Effector CD4-positive, alpha-beta T cell (primary cell): ENCODE measurements at regions not wholly inside any gene's neighbourhood (a gene's known extent, or its start where the extent isn't known, plus 50 kb on each side); places are given as distances from the start of the nearest gene placed in this dataset.
"Not testable (repeated sequence)": the region's sequence is repeated elsewhere in the genome, so short reads cannot be mapped to it uniquely, and the experiment has no call there.

ENCODE experiments used
- DNase-seq: peaks from one replicate; pipeline ENCODE4 v3.0.0-alpha.2; 2020

DNA sequence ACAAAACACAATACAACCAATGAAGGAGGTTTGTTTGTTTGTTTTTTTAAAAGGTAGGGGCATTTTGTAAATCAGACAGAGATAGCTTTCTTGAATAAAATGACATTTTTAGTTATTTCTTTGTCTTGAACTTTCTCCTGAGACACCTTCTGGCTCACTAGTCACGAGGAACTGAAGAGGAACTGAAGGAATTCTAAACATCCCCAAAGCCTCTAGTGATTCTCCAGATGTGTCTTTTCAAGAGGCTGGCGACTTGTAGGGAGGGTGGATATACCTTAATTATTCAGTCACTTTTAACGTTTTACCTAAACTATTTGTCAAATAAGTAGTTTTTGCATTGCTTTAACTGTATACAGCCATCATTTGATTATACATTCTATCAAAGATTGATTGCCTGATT, 211.2 kb upstream of the LRIG3 start:
- DNase-seq = no peak

GRCh38 chr12:59122784-59123183, 202.5 kb upstream of the LRIG3 start:
- no peak for DNase-seq

- no peak for DNase-seq
Measured at GRCh38 chr12:59121451-59121850, 201.1 kb upstream of the LRIG3 start.

DNA sequence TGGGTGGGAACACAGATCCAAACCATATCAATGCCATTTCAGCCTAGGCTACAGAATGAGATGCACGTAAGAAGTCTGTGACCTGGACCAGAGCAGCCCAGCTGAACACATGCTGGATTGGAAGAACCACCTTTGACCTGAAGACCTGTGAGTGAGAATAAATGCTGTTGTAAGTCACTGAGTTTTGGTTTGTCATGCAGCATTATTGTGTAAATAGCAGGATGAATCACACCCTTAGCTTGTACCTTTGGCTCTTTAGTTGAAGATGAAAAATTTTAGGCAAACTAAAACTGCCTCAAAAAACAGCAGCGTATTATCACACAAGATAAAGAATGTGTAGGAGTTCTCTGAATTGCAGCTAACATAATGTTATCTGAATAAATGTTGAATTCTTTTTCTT, 199.4 kb upstream of the LRIG3 start:
- DNase-seq = no peak

DNA sequence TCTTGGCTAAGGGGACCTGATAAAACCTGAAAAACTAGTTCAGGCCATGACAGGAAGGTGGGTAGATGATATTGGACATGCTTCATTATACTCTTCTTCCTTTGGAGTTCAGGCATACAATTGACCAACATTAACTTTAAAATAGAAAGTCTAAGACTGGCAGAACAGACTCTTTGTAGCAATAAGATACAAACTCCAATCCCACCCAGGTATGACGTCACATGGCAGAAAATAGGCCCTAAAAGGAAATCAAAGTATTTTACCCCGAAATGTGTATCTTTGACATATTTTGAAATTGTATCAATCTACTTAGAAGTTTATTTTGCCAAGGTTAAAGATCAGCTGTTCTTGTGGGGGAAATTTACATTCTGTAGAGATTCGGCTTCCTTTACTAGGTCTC, 198.1 kb upstream of the LRIG3 start:
- DNase-seq = no peak

- no peak for DNase-seq
Measured at GRCh38 chr12:59115995-59116394, 195.7 kb upstream of the LRIG3 start.

DNA sequence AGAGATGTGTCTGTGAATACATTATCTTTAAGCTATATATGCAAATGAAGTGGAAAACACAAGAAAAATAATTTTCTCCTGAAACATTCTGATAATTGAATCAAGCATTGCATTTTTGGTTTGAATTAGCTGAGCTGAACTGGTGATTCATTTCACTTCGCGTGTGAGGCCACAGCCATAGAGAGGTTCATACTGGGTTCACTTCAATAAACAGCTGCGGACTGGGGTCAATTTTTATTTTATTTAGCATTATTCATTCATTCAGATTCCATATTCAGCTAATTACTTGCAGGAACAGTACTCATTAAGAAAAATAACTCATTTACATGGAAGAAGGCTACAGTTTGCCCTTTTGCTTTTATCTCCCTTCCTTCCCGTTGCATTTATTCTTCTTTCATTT, 195.2 kb upstream of the LRIG3 start:
- no peak for DNase-seq

GRCh38 chr12:59113831-59114615, 193.7 kb upstream of the LRIG3 start:
- no peak for DNase-seq

- no peak for DNase-seq
Measured at GRCh38 chr12:59111851-59112250, 191.5 kb upstream of the LRIG3 start.

DNA sequence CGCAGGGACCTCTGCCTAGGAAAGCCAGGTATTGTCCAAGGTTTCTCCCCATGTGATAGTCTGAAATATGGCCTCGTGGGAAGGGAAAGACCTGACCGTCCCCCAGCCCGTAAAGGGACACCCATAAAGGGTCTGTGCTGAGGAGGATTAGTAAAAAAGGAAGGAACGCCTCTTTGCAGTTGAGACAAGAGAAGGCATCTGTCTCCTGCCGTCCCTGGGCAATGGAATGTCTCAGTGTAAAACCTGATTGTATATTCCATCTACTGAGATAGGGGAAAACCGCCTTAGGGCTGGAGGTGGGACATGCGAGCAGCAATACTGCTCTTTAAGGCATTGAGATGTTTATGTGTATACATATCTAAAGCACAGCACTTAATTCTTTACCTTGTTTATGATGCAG, 188.2 kb upstream of the LRIG3 start:
- DNase-seq = not testable (repeated sequence)

DNA sequence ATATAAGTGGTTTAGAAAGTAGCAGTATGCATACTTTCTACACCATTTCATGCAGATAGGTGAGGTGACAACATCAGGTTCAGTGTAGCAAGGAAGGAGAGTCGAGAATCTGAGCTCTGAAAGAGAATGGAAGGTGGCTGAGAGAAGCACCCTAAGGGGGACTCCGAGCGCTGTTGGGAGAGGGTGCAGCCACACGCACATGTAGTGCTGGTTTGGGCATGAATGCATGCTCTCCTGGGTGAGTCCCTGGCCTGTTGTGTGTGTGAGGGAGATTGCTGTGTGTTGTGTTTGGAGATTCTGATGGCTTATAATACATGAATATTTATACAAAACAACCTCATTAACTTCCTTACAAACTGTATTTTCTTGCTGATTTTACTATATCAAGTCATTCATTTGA, 180.3 kb upstream of the LRIG3 start:
- no peak for DNase-seq

- no peak for DNase-seq
Measured at GRCh38 chr12:59097876-59098275, 177.6 kb upstream of the LRIG3 start.

GRCh38 chr12:59096246-59096645, 175.9 kb upstream of the LRIG3 start:
- no peak for DNase-seq

DNA sequence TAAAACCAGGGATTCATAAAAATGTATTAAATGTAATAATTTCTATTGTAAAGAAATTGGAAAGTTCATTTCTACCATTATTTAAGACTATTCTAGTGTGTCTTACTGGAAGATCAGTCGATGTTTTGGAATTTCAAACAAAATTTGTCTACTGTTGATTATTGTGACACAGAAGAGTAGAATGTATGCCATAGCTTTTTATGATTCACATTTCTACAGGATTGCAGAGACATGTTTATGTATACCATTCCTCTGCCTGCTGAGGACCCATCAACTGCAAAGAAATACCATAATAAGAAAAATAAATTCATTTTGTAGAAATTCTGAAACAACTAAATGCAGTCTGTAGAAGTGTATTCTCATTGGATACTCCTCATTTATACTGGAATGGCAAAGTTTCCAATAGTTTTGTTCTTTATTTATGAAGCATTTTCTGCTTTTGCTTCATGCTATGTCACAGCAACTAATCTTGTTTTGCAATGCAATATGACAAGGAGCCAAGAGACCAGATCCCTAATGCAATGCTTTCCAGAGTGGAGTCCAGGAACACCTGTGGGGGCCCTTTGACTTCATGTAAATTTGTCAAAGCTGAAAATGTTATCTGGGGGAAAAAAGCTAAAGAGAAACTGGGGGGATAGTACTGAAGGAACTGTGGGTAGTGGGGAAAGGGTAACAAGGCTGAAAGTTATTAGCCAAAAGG, 172.9 kb upstream of the LRIG3 start:
- no peak for DNase-seq

DNA sequence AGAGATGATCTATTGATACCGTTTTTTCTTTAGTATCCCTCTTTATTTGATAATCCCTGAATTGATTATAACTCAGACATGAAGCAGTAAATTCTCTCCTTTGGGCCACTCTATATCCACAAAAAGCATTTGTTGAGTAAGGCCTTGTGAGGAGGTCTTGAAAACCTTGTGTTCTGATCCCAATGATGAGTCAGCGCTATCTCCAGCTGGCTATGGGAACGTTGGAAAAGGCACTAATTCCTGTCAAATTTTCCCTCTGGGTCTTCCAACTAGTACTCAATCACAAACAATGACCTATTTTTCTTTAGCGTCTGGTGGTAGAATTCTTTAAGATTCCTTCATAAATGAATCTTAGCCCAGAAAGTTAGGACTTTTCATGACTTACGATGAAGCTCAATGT, 168.4 kb upstream of the LRIG3 start:
- DNase-seq = no peak

DNA sequence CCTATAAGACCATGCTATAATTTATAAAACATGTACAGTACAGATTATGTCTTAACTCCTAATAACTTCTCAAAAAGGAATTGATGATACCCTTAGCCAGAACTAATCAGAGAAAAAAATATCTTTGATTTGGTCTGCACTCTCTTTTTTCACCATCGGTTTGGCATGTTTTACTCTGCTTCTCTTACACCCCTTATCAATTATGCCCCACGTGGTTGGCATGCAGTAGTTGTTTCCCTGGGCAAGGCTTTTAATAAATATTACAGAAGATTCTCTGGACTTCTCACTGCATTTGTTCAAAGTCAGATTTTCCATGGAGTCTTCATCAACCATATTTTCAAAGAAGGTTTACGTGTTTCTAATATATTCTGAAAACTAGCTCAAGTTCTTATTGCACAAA, 167.4 kb upstream of the LRIG3 start:
- no peak for DNase-seq

DNA sequence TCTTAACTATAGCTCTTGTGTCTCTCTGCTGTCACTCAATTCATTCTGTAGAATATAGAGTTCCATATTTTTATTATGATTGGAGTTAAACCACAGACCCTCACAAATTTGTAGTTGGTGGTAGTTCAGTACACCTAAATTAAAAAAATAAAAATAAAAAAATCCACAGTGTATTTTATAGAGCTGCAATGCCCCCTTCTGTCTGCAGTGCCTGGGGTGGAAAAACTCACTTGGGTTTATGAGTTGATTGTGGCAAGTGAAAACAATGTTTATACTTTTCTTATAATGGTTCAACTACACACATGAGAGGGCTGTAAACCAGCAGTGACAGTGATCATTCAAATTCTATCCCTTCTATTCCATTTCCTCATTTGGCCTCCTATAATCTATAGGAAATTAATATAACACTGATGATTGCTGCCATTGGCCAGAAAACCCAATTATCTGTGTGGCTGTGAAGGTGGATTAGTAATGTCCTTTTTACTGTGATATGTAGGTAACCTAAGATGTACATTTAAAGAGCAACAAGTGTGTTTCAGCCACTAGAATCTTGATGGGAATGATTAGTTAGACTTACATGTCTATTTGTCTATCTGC, 166.9 kb upstream of the LRIG3 start:
- no peak for DNase-seq

GRCh38 chr12:59086126-59086525, 165.8 kb upstream of the LRIG3 start:
- DNase-seq = no peak

GRCh38 chr12:59085690-59086089, 165.4 kb upstream of the LRIG3 start:
- DNase-seq = no peak

DNA sequence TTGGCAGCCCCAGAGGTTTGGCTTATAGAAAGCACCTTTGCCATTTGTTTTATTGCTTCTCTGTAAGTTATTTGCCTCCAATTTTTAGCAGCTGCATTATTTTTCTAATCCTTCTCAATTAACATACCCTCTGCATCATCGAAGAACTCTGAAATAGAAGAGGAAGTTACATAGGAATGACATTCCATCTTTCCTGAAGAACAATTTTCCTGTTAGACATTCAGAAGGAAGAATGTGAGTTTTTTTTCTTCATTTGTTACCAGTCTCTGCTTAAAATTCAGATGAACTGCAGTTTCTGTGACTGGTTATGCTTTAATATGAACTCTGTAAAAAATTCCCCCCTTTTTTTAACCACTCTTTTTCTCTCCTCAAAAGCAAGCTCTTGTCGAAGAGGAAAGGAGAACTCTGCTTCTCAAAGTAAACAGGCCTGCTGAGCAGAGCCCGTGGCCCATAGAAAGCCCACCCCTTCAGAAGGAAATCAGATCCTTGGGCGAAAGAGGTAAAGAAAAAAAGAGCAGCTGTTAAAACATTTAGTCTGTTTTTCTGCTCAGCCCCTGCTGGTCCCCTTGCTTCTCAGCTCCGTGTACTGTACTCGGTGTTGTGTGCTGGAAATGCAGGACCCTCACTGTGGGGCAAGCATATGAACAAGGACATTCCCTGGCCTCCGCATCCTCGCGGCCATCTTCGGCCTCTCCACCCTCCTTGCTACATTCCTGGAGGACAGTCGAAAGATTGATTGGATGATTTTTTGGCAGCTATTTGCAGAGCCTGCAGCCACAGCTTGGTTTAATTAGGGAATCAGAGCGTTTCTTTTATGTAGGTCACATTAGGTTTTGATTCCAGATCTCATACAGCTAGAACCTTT, 164.4 kb upstream of the LRIG3 start:
- no peak for DNase-seq

- no peak for DNase-seq
Measured at GRCh38 chr12:59082952-59083351, 162.6 kb upstream of the LRIG3 start.

DNA sequence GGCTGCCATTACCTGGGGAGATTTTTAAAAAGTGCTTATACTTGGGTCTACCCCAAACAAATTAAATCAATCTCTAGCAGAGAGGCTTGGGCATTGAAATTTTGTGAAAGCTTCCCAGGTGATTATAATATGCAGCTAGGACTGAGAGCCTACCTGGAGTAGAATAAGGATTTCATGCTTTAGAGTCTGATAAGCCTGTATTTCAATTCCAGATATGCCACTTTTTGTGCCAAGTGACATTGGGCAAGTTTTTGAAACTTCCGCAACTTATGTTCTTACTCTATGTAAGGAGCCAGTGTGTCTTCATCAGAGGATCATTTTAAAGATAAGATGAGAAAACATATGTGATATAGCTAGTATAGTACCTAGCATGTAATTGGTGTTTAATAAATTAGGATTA, 159.8 kb upstream of the LRIG3 start:
- no peak for DNase-seq

DNA sequence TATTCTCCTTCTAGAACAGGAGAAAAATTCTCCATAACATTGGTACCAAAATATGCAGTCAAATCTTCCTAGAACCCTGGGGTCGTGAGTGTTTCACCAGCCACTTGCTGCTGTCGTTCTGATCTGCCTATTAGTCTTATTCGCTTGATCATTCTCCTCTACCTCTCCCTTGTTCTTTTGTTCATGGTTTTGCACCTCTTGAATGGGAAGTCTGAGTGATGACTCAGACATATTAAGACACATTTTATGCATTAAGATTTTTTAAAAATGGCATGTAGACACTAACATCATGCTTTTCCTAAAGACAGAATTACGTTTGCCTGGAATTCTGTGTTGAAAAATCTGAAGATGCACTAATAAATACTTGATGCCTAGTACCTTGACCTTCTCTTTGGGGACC, 159.2 kb upstream of the LRIG3 start:
- no peak for DNase-seq
